ENCODE measurements at regions not wholly inside any gene's neighbourhood (a gene's known extent, or its start where the extent isn't known, plus 50 kb on each side); places are given as distances from the start of the nearest gene placed in this dataset.

GRCh38 chr14:49220492-49220891 lies 365.7 kb downstream of the RPS29 start:
- H3K4me3 ChIP-seq (ENCODE audit: low read depth in 1 of 3, low read length in 3 of 3): no peak overlapping the region
- H3K9me3 ChIP-seq (ENCODE audit: control insufficient read depth in 4 of 4, low read length in 3 of 4): no peaks in the 10 kb centered on the region
- H3K4me1 ChIP-seq (ENCODE audit: control insufficient read depth in 4 of 4, insufficient read depth in 4 of 4, low read length in 3 of 4): no peaks in the 10 kb centered on the region
- TF ChIP-seq, protein P1, sequence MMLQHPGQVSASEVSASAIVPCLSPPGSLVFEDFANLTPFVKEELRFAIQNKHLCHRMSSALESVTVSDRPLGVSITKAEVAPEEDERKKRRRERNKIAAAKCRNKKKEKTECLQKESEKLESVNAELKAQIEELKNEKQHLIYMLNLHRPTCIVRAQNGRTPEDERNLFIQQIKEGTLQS (IDR thresholded peaks at IDR 0.05): no peak
- TF ChIP-seq GABPA (IDR thresholded peaks at IDR 0.05 in 1 of 2, conservative IDR thresholded peaks at IDR 0.05 in 1 of 2) (no peak), HNF4G (IDR thresholded peaks at IDR 0.05) (no peak), ZBTB33 (IDR thresholded peaks at IDR 0.05) (no peak), HNF4A (conservative IDR thresholded peaks at IDR 0.05) (no peak), JUND (IDR thresholded peaks at IDR 0.05) (no peak), YY1 (IDR thresholded peaks at IDR 0.05) (no peak), RAD21 (IDR thresholded peaks at IDR 0.05) (no peak), NR2F2 (IDR thresholded peaks at IDR 0.05) (no peak), RXRA (IDR thresholded peaks at IDR 0.05) (no peak)
- TF ChIP-seq, protein P2, sequence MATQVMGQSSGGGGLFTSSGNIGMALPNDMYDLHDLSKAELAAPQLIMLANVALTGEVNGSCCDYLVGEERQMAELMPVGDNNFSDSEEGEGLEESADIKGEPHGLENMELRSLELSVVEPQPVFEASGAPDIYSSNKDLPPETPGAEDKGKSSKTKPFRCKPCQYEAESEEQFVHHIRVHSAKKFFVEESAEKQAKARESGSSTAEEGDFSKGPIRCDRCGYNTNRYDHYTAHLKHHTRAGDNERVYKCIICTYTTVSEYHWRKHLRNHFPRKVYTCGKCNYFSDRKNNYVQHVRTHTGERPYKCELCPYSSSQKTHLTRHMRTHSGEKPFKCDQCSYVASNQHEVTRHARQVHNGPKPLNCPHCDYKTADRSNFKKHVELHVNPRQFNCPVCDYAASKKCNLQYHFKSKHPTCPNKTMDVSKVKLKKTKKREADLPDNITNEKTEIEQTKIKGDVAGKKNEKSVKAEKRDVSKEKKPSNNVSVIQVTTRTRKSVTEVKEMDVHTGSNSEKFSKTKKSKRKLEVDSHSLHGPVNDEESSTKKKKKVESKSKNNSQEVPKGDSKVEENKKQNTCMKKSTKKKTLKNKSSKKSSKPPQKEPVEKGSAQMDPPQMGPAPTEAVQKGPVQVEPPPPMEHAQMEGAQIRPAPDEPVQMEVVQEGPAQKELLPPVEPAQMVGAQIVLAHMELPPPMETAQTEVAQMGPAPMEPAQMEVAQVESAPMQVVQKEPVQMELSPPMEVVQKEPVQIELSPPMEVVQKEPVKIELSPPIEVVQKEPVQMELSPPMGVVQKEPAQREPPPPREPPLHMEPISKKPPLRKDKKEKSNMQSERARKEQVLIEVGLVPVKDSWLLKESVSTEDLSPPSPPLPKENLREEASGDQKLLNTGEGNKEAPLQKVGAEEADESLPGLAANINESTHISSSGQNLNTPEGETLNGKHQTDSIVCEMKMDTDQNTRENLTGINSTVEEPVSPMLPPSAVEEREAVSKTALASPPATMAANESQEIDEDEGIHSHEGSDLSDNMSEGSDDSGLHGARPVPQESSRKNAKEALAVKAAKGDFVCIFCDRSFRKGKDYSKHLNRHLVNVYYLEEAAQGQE (IDR thresholded peaks at IDR 0.05): no peak
- H3K36me3 ChIP-seq (ENCODE audit: control insufficient read depth in 4 of 4, insufficient read depth in 3 of 4, low read depth in 1 of 4, low read length in 3 of 4): no peaks in the 10 kb centered on the region
- no peak for DNase-seq (ENCODE audit: low spot score)
- no peak overlapping the region for H3K9ac ChIP-seq (ENCODE audit: low read depth in 1 of 2, low read length in 2 of 2)
- peaks cover 0 to 4% (median 0%) of the 10 kb centered on the region in 4 donors for H3K27me3 ChIP-seq (ENCODE audit: control insufficient read depth in 4 of 4, insufficient read depth in 4 of 4, low read length in 3 of 4)
- WGBS: 76% methylated on average over 3 of the region's 3 CpGs
- no peak overlapping the region for H3K27ac ChIP-seq (ENCODE audit: low read depth in 1 of 2, low read length in 2 of 2)

DNA sequence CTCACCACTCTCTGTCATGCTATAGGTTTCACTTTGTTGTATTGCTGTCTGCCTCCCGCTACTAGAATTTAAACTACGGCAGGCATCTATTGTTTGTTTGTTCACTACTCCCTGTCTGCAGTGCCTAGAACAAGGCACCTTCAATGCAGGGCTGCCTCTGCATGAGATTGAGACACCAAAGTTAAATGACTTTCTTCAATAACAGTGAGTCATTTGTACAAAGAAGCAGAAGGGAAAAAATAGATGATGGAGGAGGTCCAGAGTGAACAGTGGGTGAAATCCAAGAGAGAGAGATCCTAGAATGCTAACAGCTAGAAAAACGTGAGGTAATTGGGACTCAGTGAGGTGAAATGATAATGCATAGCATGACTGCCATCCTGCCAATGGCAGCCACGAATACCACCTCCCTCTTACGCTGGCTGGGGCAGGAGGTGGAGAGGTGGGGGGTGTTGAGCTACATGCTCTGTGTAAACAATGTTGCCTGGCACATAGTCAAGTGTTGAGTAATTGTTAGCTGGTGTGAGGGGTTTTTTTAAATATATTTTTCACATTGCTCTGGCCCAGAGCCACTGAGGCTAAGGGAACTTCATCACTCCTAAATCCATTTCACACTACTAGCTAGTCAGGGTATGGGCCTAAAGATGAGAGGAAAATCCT lies 367.6 kb downstream of the RPS29 start:
- H3K4me3 ChIP-seq (ENCODE audit: low read depth in 1 of 3, low read length in 3 of 3): no peak overlapping the region
- H3K4me1 ChIP-seq (ENCODE audit: control insufficient read depth in 4 of 4, insufficient read depth in 4 of 4, low read length in 3 of 4): no peaks in the 10 kb centered on the region
- peaks cover 0 to 6% (median 0%) of the 10 kb centered on the region in 4 donors for H3K27me3 ChIP-seq (ENCODE audit: control insufficient read depth in 4 of 4, insufficient read depth in 4 of 4, low read length in 3 of 4)
- no peak overlapping the region for H3K9ac ChIP-seq (ENCODE audit: low read depth in 1 of 2, low read length in 2 of 2)
- WGBS: 72% methylated on average over 5 of the region's 5 CpGs
- H3K36me3 ChIP-seq (ENCODE audit: control insufficient read depth in 4 of 4, insufficient read depth in 3 of 4, low read depth in 1 of 4, low read length in 3 of 4): no peaks in the 10 kb centered on the region
- H3K9me3 ChIP-seq (ENCODE audit: control insufficient read depth in 4 of 4, low read length in 3 of 4): peaks cover 0 to 1% (median 0%) of the 10 kb centered on the region in 4 donors
- no peak overlapping the region for H3K27ac ChIP-seq (ENCODE audit: low read depth in 1 of 2, low read length in 2 of 2)
- no peak for DNase-seq (ENCODE audit: low spot score)
- TF ChIP-seq ZBTB33 (IDR thresholded peaks at IDR 0.05) (no peak), GABPA (IDR thresholded peaks at IDR 0.05 in 1 of 2, conservative IDR thresholded peaks at IDR 0.05 in 1 of 2) (no peak), HNF4G (IDR thresholded peaks at IDR 0.05) (no peak), MAX (IDR thresholded peaks at IDR 0.05) (no peak), FOXA1 (IDR thresholded peaks at IDR 0.05) (no peak), RAD21 (IDR thresholded peaks at IDR 0.05) (no peak), EGR1 (IDR thresholded peaks at IDR 0.05; ENCODE audit: low read depth in 2 of 2) (no peak), NR2F2 (IDR thresholded peaks at IDR 0.05) (no peak), HNF4A (conservative IDR thresholded peaks at IDR 0.05) (no peak), CTCF (IDR thresholded peaks at IDR 0.05; ENCODE audit: low read depth, low read length, missing input control) (no peak), FOXA2 (IDR thresholded peaks at IDR 0.05) (no peak), SP1 (IDR thresholded peaks at IDR 0.05) (no peak)
- TF ChIP-seq, protein P2 (IDR thresholded peaks at IDR 0.05): no peak
- TF ChIP-seq, protein P1 (IDR thresholded peaks at IDR 0.05): no peak
